ENCODE measurements at regions not wholly inside any gene's neighbourhood (a gene's known extent, or its start where the extent isn't known, plus 50 kb on each side); places are given as distances from the start of the nearest gene placed in this dataset.

GRCh38 chr10:8590518-8590917 is 536.0 kb downstream of the GATA3 start:
- TF ChIP-seq CTCF (IDR thresholded peaks at IDR 0.05; ENCODE audit: extremely low read depth in 1 of 2, insufficient read depth in 1 of 2, low read depth in 1 of 2, low read length in 2 of 2): no peak
- TF ChIP-seq POLR2A (IDR thresholded peaks at IDR 0.05; ENCODE audit: low read depth, low read length): no peak
- no peak for TF ChIP-seq EZH2 (IDR thresholded peaks at IDR 0.05; ENCODE audit: borderline replicate concordance, low read depth, low read length, severe bottlenecking)
- TF ChIP-seq MAX (IDR thresholded peaks at IDR 0.05; ENCODE audit: insufficient read depth, insufficient read length): no peak
- TF ChIP-seq POLR2AphosphoS5 (IDR thresholded peaks at IDR 0.05; ENCODE audit: insufficient read depth, low read depth, low read length): no peak
- TF ChIP-seq MYC (IDR thresholded peaks at IDR 0.05; ENCODE audit: low read depth, low read length): no peak
- TF ChIP-seq GATA2 (IDR thresholded peaks at IDR 0.05; ENCODE audit: insufficient read depth, insufficient read length, low read depth, low read length): no peak
- TF ChIP-seq JUN (IDR thresholded peaks at IDR 0.05; ENCODE audit: borderline replicate concordance, insufficient read depth, insufficient read length, low read depth): no peak

Measured in endothelial cell of umbilical vein (primary cell).